ENCODE measurements at regions not wholly inside any gene's neighbourhood (a gene's known extent, or its start where the extent isn't known, plus 50 kb on each side); places are given as distances from the start of the nearest gene placed in this dataset.

GRCh38 chr5:23289162-23289561 lies 218.2 kb upstream of the PRDM9 start:
- no peak overlapping the region for H2AFZ ChIP-seq
- H3K9me2 ChIP-seq (ENCODE audit: insufficient read depth), result no peaks in the 10 kb centered on the region
- no peaks in the 10 kb centered on the region for H3K9me3 ChIP-seq (ENCODE audit: low read depth)
- H3K79me2 ChIP-seq (ENCODE audit: insufficient read depth), result no peaks in the 10 kb centered on the region
- no peaks in the 10 kb centered on the region for H3K4me1 ChIP-seq (ENCODE audit: insufficient read depth)
- H4K20me1 ChIP-seq (ENCODE audit: insufficient read depth), result no peaks in the 10 kb centered on the region; the same call in 1 of the 2 replicates
- no peak overlapping the region for H3K4me3 ChIP-seq
- in situ Hi-C loops (cut with MboI), result no loop called here
- H3K4me2 ChIP-seq (ENCODE audit: unreplicated experiment), result no peak overlapping the region
- no peak overlapping the region for H3K27ac ChIP-seq
- peak; percentile 0 for DNase-seq
- H3K27me3 ChIP-seq (replicated peaks; ENCODE audit: insufficient read depth), result no peaks in the 10 kb centered on the region
- 33 to 39% methylated on average over 2 of the region's 2 CpGs for WGBS, 2 experiments (ENCODE audit: low coverage in 1 of 2, low lambda C conversion rate in 2 of 2, missing lambda C conversion rate in 2 of 2)
- H3F3A ChIP-seq (ENCODE audit: insufficient read depth), result no peaks in the 10 kb centered on the region
- no peak overlapping the region for H3K9ac ChIP-seq
- H3K36me3 ChIP-seq (ENCODE audit: low read depth), result no peaks in the 10 kb centered on the region
- TF ChIP-seq EZH2phosphoT487 (IDR thresholded peaks at IDR 0.05; ENCODE audit: insufficient read depth, low read depth) (no peak), EZH2 (IDR thresholded peaks at IDR 0.05; ENCODE audit: insufficient read depth, poor library complexity, severe bottlenecking) (no peak)

- Histone ChIP-seq H3K9ac (no peak overlapping the region), H3K4me1 (ENCODE audit: insufficient read depth) (no peaks in the 10 kb centered on the region), H3K36me3 (ENCODE audit: low read depth) (no peaks in the 10 kb centered on the region), H3K79me2 (ENCODE audit: insufficient read depth) (no peaks in the 10 kb centered on the region), H3K9me2 (ENCODE audit: insufficient read depth) (no peaks in the 10 kb centered on the region), H3K4me2 (ENCODE audit: unreplicated experiment) (no peak overlapping the region), H4K20me1 (ENCODE audit: insufficient read depth) (no peaks in the 10 kb centered on the region), H3K4me3 (no peak overlapping the region), H2AFZ (no peak overlapping the region), H3K9me3 (ENCODE audit: low read depth) (no peaks in the 10 kb centered on the region), H3K27me3 (replicated peaks; ENCODE audit: insufficient read depth) (no peaks in the 10 kb centered on the region), H3F3A (ENCODE audit: insufficient read depth) (no peaks in the 10 kb centered on the region), H3K27ac (no peak overlapping the region)
- 34 to 47% methylated on average over 2 of the region's 2 CpGs for WGBS, 2 experiments (ENCODE audit: low coverage in 1 of 2, low lambda C conversion rate in 2 of 2, missing lambda C conversion rate in 2 of 2)
- in situ Hi-C loops (cut with MboI), result no loop called here
- TF ChIP-seq EZH2phosphoT487 (IDR thresholded peaks at IDR 0.05; ENCODE audit: insufficient read depth, low read depth) (no peak), EZH2 (IDR thresholded peaks at IDR 0.05; ENCODE audit: insufficient read depth, poor library complexity, severe bottlenecking) (no peak)
- no peak for DNase-seq
These were observed 222.8 kb upstream of the PRDM9 start for GRCh38 chr5:23284656-23285055.

- WGBS, 2 experiments (ENCODE audit: low coverage in 1 of 2, low lambda C conversion rate in 2 of 2, missing lambda C conversion rate in 2 of 2), result 11 to 24% methylated on average over 3 of the region's 3 CpGs
- H3K4me3 ChIP-seq, result no peak overlapping the region
- H3K27ac ChIP-seq, result no peak overlapping the region
These were observed 233.2 kb upstream of the PRDM9 start for GRCh38 chr5:23274171-23274570.

DNA sequence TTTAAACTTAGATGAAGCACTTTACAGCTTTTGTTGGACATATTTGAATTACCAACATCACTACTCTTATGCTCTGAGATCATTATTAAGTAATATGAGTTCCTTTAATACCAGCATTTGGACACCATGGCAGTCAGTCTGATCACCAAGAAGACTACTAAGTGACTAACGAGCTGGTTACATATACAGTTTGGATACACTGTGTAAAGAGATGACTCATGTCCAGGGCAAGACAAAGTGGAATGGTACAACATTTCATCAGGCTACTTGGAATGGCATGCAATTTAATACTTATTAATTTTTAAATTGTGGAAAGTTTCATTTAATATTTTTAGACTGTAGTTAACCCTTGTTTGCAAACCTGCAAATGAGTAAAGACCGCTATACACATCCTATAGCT lies 237.4 kb upstream of the PRDM9 start:
- Histone ChIP-seq H3K4me2 (ENCODE audit: unreplicated experiment) (no peak overlapping the region), H3K27me3 (replicated peaks; ENCODE audit: insufficient read depth) (no peaks in the 10 kb centered on the region), H2AFZ (no peak overlapping the region), H3F3A (ENCODE audit: insufficient read depth) (no peaks in the 10 kb centered on the region), H3K4me1 (ENCODE audit: insufficient read depth) (no peaks in the 10 kb centered on the region), H3K79me2 (ENCODE audit: insufficient read depth) (no peaks in the 10 kb centered on the region), H3K9ac (no peak overlapping the region), H3K4me3 (no peak overlapping the region), H3K27ac (no peak overlapping the region), H3K9me2 (ENCODE audit: insufficient read depth) (no peaks in the 10 kb centered on the region), H3K9me3 (ENCODE audit: low read depth) (no peaks in the 10 kb centered on the region), H4K20me1 (ENCODE audit: insufficient read depth) (no peaks in the 10 kb centered on the region), H3K36me3 (ENCODE audit: low read depth) (no peaks in the 10 kb centered on the region)
- 20 to 24% methylated on average over 2 of the region's 2 CpGs for WGBS, 2 experiments (ENCODE audit: low coverage in 1 of 2, low lambda C conversion rate in 2 of 2, missing lambda C conversion rate in 2 of 2)
- in situ Hi-C loops (cut with MboI), result no loop called here
- TF ChIP-seq EZH2phosphoT487 (IDR thresholded peaks at IDR 0.05; ENCODE audit: insufficient read depth, low read depth) (no peak), EZH2 (IDR thresholded peaks at IDR 0.05; ENCODE audit: insufficient read depth, poor library complexity, severe bottlenecking) (no peak)
- DNase-seq, result peak; percentile 40

More at GRCh38 chr5:23274171-23274570, 233.2 kb upstream of the PRDM9 start:
- H2AFZ ChIP-seq, result no peak overlapping the region
- DNase-seq, result no peak
- no peaks in the 10 kb centered on the region for H3K4me1 ChIP-seq (ENCODE audit: insufficient read depth)
- no peaks in the 10 kb centered on the region for H3K9me2 ChIP-seq (ENCODE audit: insufficient read depth)
- no peaks in the 10 kb centered on the region for H4K20me1 ChIP-seq (ENCODE audit: insufficient read depth)
- no peak overlapping the region for H3K9ac ChIP-seq
- no peaks in the 10 kb centered on the region for H3F3A ChIP-seq (ENCODE audit: insufficient read depth)
- no peaks in the 10 kb centered on the region for H3K36me3 ChIP-seq (ENCODE audit: low read depth)
- H3K4me2 ChIP-seq (ENCODE audit: unreplicated experiment), result no peak overlapping the region
- in situ Hi-C loops (cut with MboI), result no loop called here
- no peaks in the 10 kb centered on the region for H3K27me3 ChIP-seq (replicated peaks; ENCODE audit: insufficient read depth)
- TF ChIP-seq EZH2 (IDR thresholded peaks at IDR 0.05; ENCODE audit: insufficient read depth, poor library complexity, severe bottlenecking), result no peak
- TF ChIP-seq EZH2phosphoT487 (IDR thresholded peaks at IDR 0.05; ENCODE audit: insufficient read depth, low read depth), result no peak
- H3K9me3 ChIP-seq (ENCODE audit: low read depth), result no peaks in the 10 kb centered on the region
- no peaks in the 10 kb centered on the region for H3K79me2 ChIP-seq (ENCODE audit: insufficient read depth)

GRCh38 chr5:23268136-23268535 lies 239.3 kb upstream of the PRDM9 start:
- no peaks in the 10 kb centered on the region for H3K9me3 ChIP-seq (ENCODE audit: low read depth)
- DNase-seq, result peak; percentile 3
- no peaks in the 10 kb centered on the region for H3K27me3 ChIP-seq (replicated peaks; ENCODE audit: insufficient read depth)
- H3F3A ChIP-seq (ENCODE audit: insufficient read depth), result no peaks in the 10 kb centered on the region
- no peak overlapping the region for H3K4me2 ChIP-seq (ENCODE audit: unreplicated experiment)
- in situ Hi-C loops (cut with MboI), result no loop called here
- no peaks in the 10 kb centered on the region for H4K20me1 ChIP-seq (ENCODE audit: insufficient read depth)
- no peaks in the 10 kb centered on the region for H3K36me3 ChIP-seq (ENCODE audit: low read depth)
- no peaks in the 10 kb centered on the region for H3K79me2 ChIP-seq (ENCODE audit: insufficient read depth)
- no peaks in the 10 kb centered on the region for H3K9me2 ChIP-seq (ENCODE audit: insufficient read depth)
- H3K9ac ChIP-seq, result no peak overlapping the region
- TF ChIP-seq EZH2 (IDR thresholded peaks at IDR 0.05; ENCODE audit: insufficient read depth, poor library complexity, severe bottlenecking), result no peak
- no peak for TF ChIP-seq EZH2phosphoT487 (IDR thresholded peaks at IDR 0.05; ENCODE audit: insufficient read depth, low read depth)
- no peak overlapping the region for H3K27ac ChIP-seq
- H3K4me1 ChIP-seq (ENCODE audit: insufficient read depth), result no peaks in the 10 kb centered on the region
- no peak overlapping the region for H3K4me3 ChIP-seq
- no peak overlapping the region for H2AFZ ChIP-seq
- WGBS, 2 experiments (ENCODE audit: low coverage in 1 of 2, low lambda C conversion rate in 2 of 2, missing lambda C conversion rate in 2 of 2), result 2% methylated on average over 10 of the region's 10 CpGs
